ENCODE measurements at regions not wholly inside any gene's neighbourhood (a gene's known extent, or its start where the extent isn't known, plus 50 kb on each side); places are given as distances from the start of the nearest gene placed in this dataset.
"Not testable (repeated sequence)": the region's sequence is repeated elsewhere in the genome, so short reads cannot be mapped to it uniquely, and the experiment has no call there.

GRCh38 chr4:129900430-129900953, 804.5 kb downstream of the C4orf33 start:
- DNase-seq: no peak

- no peak for DNase-seq
Measured at GRCh38 chr4:129901205-129901604, 805.3 kb downstream of the C4orf33 start.

- no peak for DNase-seq
Measured at GRCh38 chr4:129903861-129904260, 807.9 kb downstream of the C4orf33 start.

GRCh38 chr4:129905256-129905655, 809.3 kb downstream of the C4orf33 start:
- DNase-seq: no peak

- DNase-seq: no peak
Measured at GRCh38 chr4:129908117-129908516, 812.2 kb downstream of the C4orf33 start.

GRCh38 chr4:129916991-129917390, 821.0 kb downstream of the C4orf33 start:
- DNase-seq: no peak

GRCh38 chr4:129917651-129918050, 821.7 kb downstream of the C4orf33 start:
- no peak for DNase-seq

GRCh38 chr4:129926936-129927335, 831.0 kb downstream of the C4orf33 start:
- DNase-seq: no peak

- DNase-seq: no peak
Measured at GRCh38 chr4:129929052-129929451, 833.1 kb downstream of the C4orf33 start.

GRCh38 chr4:129929984-129930383, 834.0 kb downstream of the C4orf33 start:
- DNase-seq: no peak

GRCh38 chr4:129950217-129950616, 854.3 kb downstream of the C4orf33 start:
- no peak for DNase-seq

- DNase-seq: no peak
Measured at GRCh38 chr4:129966175-129966574, 870.2 kb downstream of the C4orf33 start.

GRCh38 chr4:129968366-129968765, 872.4 kb downstream of the C4orf33 start:
- DNase-seq: no peak

- DNase-seq: no peak
Measured at GRCh38 chr4:129968778-129969177, 872.8 kb downstream of the C4orf33 start.

GRCh38 chr4:129970801-129971200, 874.8 kb downstream of the C4orf33 start:
- DNase-seq: no peak

GRCh38 chr4:129971419-129971818, 875.5 kb downstream of the C4orf33 start:
- DNase-seq: no peak

- DNase-seq: no peak
Measured at GRCh38 chr4:129972257-129972656, 876.3 kb downstream of the C4orf33 start.

GRCh38 chr4:129974730-129975129, 878.8 kb downstream of the C4orf33 start:
- DNase-seq: no peak

- DNase-seq: no peak
Measured at GRCh38 chr4:129978315-129978714, 882.4 kb downstream of the C4orf33 start.

GRCh38 chr4:129988957-129989356, 893.0 kb downstream of the C4orf33 start:
- no peak for DNase-seq

- no peak for DNase-seq
Measured at GRCh38 chr4:129994715-129995114, 898.8 kb downstream of the C4orf33 start.

GRCh38 chr4:129998436-129999150, 902.6 kb downstream of the C4orf33 start:
- no peak for DNase-seq

- no peak for DNase-seq
Measured at GRCh38 chr4:129999156-129999555, 903.2 kb downstream of the C4orf33 start.

- no peak for DNase-seq
Measured at GRCh38 chr4:130008461-130008860, 912.5 kb downstream of the C4orf33 start.

- DNase-seq: not testable (repeated sequence)
Measured at GRCh38 chr4:130012806-130013205, 916.9 kb downstream of the C4orf33 start.

All from suppressor macrophage (primary cell).